ENCODE measurements at regions not wholly inside any gene's neighbourhood (a gene's known extent, or its start where the extent isn't known, plus 50 kb on each side); places are given as distances from the start of the nearest gene placed in this dataset.

DNA sequence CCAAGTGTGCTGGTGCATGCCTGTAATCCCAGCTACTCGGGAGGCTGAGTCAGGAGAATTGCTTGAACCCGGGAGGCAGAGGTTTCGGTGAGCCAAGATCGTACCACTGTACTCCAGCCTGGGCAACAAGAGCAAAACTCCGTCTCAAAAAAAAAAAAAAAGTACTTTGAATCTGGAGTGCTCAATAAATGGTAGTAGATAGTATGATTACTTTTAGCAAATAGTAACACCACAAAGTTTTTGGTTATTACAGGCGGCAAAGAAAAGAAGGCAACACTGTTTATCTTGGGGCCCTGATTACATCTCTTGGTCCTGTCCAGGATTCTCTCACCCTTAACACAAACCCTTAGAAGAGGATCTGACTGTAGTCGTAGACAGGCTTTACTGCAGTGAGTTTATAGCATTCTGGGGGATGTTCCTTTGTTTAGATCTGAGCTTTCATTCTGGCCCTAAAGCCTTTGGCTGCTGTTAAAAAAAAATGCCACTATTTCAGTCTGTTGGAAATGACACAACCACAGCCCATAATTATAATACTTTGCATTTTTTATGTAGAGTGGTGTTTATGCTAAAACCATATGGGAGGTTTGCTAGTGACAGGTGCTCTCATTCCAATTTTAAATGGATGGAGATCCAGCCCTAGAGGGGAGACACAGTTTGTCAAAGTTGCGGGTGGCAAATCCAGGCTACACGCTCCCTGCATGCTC lies 79.7 kb upstream of the SLC2A1 start:
- Histone ChIP-seq H3K27me3 (ENCODE audit: insufficient read depth, low read length) (no peaks in the 10 kb centered on the region), H3K36me3 (ENCODE audit: insufficient read depth, low read depth, low read length) (no peaks in the 10 kb centered on the region), H3K4me1 (ENCODE audit: insufficient read depth, low read length) (peaks cover 10% of the 10 kb centered on the region; the same call in 1 of the 2 replicates), H3K9me3 (ENCODE audit: insufficient read depth, low read depth, low read length) (no peaks in the 10 kb centered on the region), H3K9ac (ENCODE audit: low read depth, low read length) (no peak overlapping the region), H3K27ac (ENCODE audit: low read length) (no peak overlapping the region), H3K4me3 (ENCODE audit: low read length) (no peak overlapping the region)

DNA sequence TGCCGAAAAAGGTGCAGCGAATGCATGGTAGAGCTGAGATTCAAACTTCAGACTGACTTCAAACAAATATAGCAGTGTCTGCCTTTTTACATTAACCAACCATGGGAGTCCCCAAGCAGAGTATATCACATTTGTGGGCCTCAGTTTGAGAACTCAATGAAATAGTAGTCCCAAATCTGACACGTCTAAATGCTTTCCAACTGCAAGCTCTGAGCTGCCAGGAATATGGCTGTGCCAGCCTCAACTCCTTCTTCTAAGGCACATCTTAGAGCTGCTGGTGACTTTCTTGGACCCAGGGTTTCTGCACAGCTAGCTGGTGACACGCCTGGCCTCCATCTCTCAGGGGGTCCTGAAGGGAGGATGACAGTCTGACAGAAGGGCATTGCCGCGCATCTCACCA lies 78.8 kb upstream of the SLC2A1 start:
- H3K9ac ChIP-seq (ENCODE audit: low read depth, low read length), result no peak overlapping the region

DNA sequence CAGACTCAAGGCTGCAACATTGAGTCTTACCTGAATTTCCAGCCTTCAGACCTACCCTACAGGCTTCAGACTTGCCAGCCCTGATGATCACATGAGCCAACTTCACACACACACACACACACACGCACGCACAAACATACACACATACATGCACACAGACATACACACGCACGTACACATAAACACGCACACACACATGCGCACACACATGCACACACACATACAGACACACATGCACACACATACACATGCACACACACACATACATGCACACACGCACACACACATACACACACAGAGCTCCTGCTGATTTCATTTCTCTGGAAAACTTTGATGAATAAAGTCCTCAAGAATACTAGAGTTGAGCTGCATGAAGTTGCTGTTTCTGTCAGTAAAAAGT lies 78.3 kb upstream of the SLC2A1 start:
- H3K9me3 ChIP-seq (ENCODE audit: insufficient read depth, low read depth, low read length), result no peaks in the 10 kb centered on the region
- no peaks in the 10 kb centered on the region for H3K36me3 ChIP-seq (ENCODE audit: insufficient read depth, low read depth, low read length)
- H3K27me3 ChIP-seq (ENCODE audit: insufficient read depth, low read length), result no peaks in the 10 kb centered on the region
- no peak overlapping the region for H3K9ac ChIP-seq (ENCODE audit: low read depth, low read length)
- H3K27ac ChIP-seq (ENCODE audit: low read length), result no peak overlapping the region
- peaks cover 10% of the 10 kb centered on the region; the same call in 1 of the 2 replicates for H3K4me1 ChIP-seq (ENCODE audit: insufficient read depth, low read length)
- no peak overlapping the region for H3K4me3 ChIP-seq (ENCODE audit: low read length)

More for the DNA sequence above, 78.8 kb upstream of the SLC2A1 start:
- no peak overlapping the region for H3K27ac ChIP-seq (ENCODE audit: low read length)
- H3K4me3 ChIP-seq (ENCODE audit: low read length), result no peak overlapping the region
- H3K9me3 ChIP-seq (ENCODE audit: insufficient read depth, low read depth, low read length), result no peaks in the 10 kb centered on the region
- no peaks in the 10 kb centered on the region for H3K27me3 ChIP-seq (ENCODE audit: insufficient read depth, low read length)
- peaks cover 10% of the 10 kb centered on the region; the same call in 1 of the 2 replicates for H3K4me1 ChIP-seq (ENCODE audit: insufficient read depth, low read length)
- no peaks in the 10 kb centered on the region for H3K36me3 ChIP-seq (ENCODE audit: insufficient read depth, low read depth, low read length)

DNA sequence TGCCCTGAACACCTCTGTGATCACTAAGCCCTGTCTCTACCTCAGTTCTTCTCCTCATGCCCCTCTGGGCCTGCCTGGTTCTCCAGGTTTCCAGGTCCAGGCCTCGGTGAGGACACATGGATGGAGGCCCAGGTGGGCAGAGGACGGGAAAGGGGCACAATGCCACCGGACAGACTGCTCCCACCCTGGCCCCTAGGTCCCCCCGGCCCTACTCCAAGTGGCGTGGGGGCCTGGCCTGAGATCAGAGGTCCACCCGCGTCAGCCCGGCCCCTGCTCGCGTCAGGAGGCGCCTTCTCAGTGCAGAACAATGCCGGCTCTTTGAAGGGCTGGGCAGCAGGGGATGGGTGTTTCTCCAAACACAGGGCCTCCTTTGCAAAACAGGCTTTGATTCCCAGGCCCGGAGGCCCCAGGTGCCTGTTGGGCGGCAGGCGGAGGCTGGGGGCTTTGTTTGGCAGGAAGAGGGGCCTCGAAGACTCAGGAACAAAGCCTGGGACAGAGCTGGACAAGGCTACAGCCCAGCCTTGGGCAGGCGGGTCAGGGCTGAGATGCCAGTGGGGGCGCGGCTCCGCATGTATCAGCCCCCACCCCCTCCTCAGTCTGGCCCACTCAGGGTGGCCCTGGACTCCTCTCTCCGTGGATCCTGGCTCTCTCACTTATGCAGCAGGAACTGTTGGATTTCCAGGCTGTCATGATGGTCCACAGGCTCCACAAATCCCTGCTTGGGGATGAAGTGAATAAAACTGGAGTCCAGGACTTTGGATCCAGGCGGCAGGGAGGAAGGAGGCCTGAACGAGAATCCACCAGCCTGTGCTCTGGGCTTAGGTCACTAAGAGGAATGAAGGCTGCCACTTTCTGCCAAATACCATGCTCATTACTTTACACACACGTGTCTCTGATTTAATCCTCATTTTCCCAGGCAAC lies 77.4 kb upstream of the SLC2A1 start:
- no peak overlapping the region for H3K4me3 ChIP-seq (ENCODE audit: low read length)
- no peaks in the 10 kb centered on the region for H3K36me3 ChIP-seq (ENCODE audit: insufficient read depth, low read depth, low read length)
- no peaks in the 10 kb centered on the region for H3K27me3 ChIP-seq (ENCODE audit: insufficient read depth, low read length)
- peaks cover 10% of the 10 kb centered on the region; the same call in 1 of the 2 replicates for H3K4me1 ChIP-seq (ENCODE audit: insufficient read depth, low read length)
- peak overlapping the region; percentile 27; the same call in 1 of the 2 replicates for H3K9ac ChIP-seq (ENCODE audit: low read depth, low read length)
- no peak overlapping the region for H3K27ac ChIP-seq (ENCODE audit: low read length)
- H3K9me3 ChIP-seq (ENCODE audit: insufficient read depth, low read depth, low read length), result no peaks in the 10 kb centered on the region

DNA sequence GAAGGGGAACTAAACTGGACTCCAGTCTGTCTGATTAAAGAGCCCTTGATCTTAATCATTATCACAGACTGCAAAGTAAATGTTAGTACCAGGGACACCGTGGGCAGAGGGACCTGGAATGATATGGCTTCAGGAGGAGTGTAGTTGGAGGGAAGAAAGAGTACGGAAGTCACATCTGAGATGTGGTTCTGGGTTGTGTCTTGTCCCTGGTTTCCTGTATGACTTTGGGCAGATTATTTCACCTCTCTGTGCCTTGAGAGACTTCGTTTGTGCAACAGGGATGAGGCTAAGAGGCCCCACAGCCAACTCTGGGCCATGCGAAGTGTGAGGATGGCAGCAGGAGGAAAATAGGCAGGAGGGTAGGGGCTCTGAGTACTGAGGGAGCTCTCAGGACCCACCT lies 76.1 kb upstream of the SLC2A1 start:
- H3K27me3 ChIP-seq (ENCODE audit: insufficient read depth, low read length), result no peaks in the 10 kb centered on the region
- no peak overlapping the region for H3K4me3 ChIP-seq (ENCODE audit: low read length)
- H3K36me3 ChIP-seq (ENCODE audit: insufficient read depth, low read depth, low read length), result no peaks in the 10 kb centered on the region
- no peak overlapping the region for H3K9ac ChIP-seq (ENCODE audit: low read depth, low read length)
- H3K27ac ChIP-seq (ENCODE audit: low read length), result no peak overlapping the region
- H3K4me1 ChIP-seq (ENCODE audit: insufficient read depth, low read length), result peaks cover 10% of the 10 kb centered on the region; the same call in 1 of the 2 replicates
- no peaks in the 10 kb centered on the region for H3K9me3 ChIP-seq (ENCODE audit: insufficient read depth, low read depth, low read length)

DNA sequence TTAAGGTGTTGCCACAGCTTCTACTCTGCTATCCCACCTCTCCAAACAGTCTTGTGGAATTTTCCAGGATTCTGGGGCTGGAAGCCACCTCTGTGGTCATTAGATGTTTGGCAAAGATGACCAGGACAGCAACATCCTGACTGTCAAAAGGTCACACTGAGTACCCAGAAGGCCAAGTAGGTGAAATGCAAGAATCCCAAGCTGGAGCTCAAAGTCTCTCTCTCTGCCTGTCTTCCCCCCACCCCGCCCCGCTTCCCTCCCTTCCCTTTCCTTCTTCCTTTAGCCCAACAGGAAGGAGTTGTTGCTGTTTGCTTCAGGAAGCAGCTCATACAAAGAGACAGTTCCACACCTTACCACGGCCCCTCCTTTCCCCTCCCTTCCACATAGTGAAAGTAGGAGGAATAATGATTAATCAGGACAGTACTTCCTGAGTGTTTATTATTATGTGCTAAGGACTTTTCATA lies 75.6 kb upstream of the SLC2A1 start:
- H3K9me3 ChIP-seq (ENCODE audit: insufficient read depth, low read depth, low read length), result no peaks in the 10 kb centered on the region
- H3K4me3 ChIP-seq (ENCODE audit: low read length), result no peak overlapping the region
- H3K36me3 ChIP-seq (ENCODE audit: insufficient read depth, low read depth, low read length), result no peaks in the 10 kb centered on the region
- H3K4me1 ChIP-seq (ENCODE audit: insufficient read depth, low read length), result peaks cover 10% of the 10 kb centered on the region; the same call in 1 of the 2 replicates
- no peak overlapping the region for H3K9ac ChIP-seq (ENCODE audit: low read depth, low read length)
- H3K27me3 ChIP-seq (ENCODE audit: insufficient read depth, low read length), result no peaks in the 10 kb centered on the region
- no peak overlapping the region for H3K27ac ChIP-seq (ENCODE audit: low read length)

DNA sequence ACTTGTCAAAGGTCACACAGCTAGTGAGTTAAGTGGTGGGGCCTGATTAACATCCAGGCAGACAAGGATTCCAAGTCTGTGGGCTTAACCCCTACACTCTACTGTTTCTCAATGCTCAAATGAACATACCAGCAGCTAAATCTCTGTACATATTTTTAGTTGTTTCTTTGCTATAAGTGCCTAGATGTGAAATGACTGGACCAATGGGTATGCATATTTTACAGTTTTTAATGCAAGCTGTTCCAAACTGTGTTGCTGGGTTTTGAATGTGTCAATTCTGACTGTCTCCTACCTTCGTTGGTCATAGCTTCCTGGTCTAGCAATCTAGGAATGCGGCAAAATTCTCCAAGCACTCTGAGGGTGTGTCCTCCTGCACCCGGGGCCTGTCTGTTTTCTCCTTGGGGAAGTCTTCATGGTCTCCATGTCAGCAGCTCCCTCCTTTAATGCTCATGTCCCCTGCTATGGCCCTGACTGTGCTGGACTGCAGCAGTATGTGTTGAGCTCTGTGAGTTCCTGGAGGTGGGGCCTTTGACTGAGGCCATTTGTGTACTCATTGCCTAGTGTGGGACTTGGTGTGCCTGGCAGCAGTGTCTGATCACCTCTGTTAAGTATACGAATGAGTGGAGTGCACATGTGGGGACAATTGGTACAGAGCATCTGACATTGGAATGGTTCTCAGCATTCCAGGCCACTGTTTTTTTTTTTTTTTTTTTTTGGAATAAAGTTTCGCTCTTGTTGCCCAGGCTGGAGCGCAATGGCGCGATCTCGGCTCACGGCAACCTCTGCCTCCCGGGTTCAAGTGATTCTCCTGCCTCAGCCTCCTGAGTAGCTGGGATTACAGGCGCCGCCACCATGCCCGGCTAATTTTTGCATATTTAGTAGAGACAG lies 72.9 kb upstream of the SLC2A1 start:
- Histone ChIP-seq H3K9me3 (ENCODE audit: insufficient read depth, low read depth, low read length) (no peaks in the 10 kb centered on the region), H3K4me1 (ENCODE audit: insufficient read depth, low read length) (peaks cover 7% of the 10 kb centered on the region; the same call in 1 of the 2 replicates), H3K9ac (ENCODE audit: low read depth, low read length) (no peak overlapping the region), H3K27ac (ENCODE audit: low read length) (no peak overlapping the region), H3K36me3 (ENCODE audit: insufficient read depth, low read depth, low read length) (no peaks in the 10 kb centered on the region), H3K4me3 (ENCODE audit: low read length) (no peak overlapping the region), H3K27me3 (ENCODE audit: insufficient read depth, low read length) (no peaks in the 10 kb centered on the region)

DNA sequence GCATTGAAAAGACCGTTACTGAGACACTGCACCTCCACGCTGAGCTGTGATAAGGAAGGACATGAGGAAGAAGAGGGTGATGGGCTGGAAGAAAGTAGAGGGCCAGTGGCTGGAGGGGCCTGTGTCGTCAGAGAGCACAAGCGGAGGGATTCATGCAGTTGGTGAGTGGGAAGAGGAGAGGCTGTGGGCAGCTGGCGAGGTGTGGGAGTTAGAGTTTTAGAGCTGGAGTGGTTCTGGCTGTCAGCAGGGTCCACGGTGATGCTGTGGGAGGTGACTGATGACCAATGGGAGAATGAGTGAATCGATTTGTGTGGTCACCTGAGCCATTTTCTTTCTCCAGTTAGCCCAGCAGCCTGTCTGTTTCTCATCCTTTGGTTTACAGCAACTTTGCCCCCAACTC lies 66.2 kb upstream of the SLC2A1 start:
- H3K9me3 ChIP-seq (ENCODE audit: insufficient read depth, low read depth, low read length), result no peaks in the 10 kb centered on the region
- no peaks in the 10 kb centered on the region for H3K4me1 ChIP-seq (ENCODE audit: insufficient read depth, low read length)
- no peak overlapping the region for H3K9ac ChIP-seq (ENCODE audit: low read depth, low read length)
- no peak overlapping the region for H3K27ac ChIP-seq (ENCODE audit: low read length)
- no peaks in the 10 kb centered on the region for H3K27me3 ChIP-seq (ENCODE audit: insufficient read depth, low read length)
- no peak overlapping the region for H3K4me3 ChIP-seq (ENCODE audit: low read length)
- no peaks in the 10 kb centered on the region for H3K36me3 ChIP-seq (ENCODE audit: insufficient read depth, low read depth, low read length)

DNA sequence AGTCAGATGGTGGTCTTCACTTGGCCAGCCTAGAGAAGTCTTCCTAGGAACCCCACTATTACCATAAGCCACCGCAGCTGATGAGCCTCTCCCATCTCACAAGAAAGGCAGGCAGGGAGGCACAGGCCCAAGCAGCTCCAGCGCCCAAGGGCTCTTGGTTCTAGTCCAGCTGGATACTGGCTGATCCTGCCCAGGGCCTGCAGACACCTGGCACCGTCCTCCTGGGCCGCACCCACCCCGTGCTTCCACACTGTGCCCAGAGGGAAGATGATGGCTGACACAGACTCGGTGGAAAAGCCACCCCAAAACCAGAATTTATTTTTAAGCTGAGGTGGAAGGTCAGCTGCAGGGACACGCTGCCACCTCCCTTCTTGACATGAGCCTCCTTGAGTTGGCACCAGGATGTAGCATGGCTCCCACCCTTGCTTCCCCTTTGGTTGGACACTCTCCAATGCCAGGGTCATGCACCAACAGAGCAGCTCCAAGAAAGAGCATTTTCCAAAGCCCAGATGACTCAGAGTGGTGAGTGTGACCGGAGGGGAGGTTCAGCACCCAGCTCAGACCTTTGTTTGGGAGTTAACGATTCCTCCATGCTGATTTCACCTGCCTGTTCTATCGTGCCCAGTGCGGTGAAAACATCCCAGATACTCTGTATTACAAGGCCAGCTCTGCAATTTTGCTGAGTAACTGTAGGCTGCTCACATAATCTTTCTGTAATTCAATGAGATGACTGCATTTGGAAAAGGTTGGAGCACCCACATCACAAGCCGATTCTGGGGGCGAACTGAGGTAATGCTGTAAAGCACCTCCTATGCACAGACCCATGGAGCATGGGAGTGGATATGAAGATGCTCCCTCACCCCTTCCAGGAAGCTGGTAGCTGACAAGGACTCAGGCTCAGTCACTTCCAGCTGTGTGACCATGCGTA lies 63.1 kb upstream of the SLC2A1 start:
- no peak overlapping the region for H3K27ac ChIP-seq (ENCODE audit: low read length)
- no peaks in the 10 kb centered on the region for H3K27me3 ChIP-seq (ENCODE audit: insufficient read depth, low read length)
- H3K9ac ChIP-seq (ENCODE audit: low read depth, low read length), result no peak overlapping the region
- H3K9me3 ChIP-seq (ENCODE audit: insufficient read depth, low read depth, low read length), result no peaks in the 10 kb centered on the region
- H3K4me1 ChIP-seq (ENCODE audit: insufficient read depth, low read length), result no peaks in the 10 kb centered on the region
- no peak overlapping the region for H3K4me3 ChIP-seq (ENCODE audit: low read length)
- no peaks in the 10 kb centered on the region for H3K36me3 ChIP-seq (ENCODE audit: insufficient read depth, low read depth, low read length)

DNA sequence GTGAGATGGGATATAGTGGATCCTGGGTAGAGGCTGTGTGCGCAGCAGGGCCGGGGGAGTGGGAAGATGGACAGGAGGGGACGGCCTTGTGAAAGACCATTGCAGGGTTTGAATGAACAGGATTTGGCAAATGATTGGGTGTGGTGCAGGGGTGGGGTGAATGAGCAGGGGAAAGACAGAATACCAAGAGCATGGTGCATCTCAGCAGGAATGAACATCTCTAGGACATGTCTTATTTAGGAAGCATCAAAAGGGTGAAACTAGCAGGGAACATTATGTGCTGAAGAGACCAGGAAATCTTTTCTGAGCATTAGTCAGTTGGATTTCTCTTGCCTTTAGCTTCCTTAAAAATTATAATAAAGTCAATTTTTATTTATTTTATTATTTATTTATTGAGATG lies 60.6 kb upstream of the SLC2A1 start:
- Histone ChIP-seq H3K27me3 (ENCODE audit: insufficient read depth, low read length) (no peaks in the 10 kb centered on the region), H3K36me3 (ENCODE audit: insufficient read depth, low read depth, low read length) (no peaks in the 10 kb centered on the region), H3K9ac (ENCODE audit: low read depth, low read length) (no peak overlapping the region), H3K27ac (ENCODE audit: low read length) (no peak overlapping the region), H3K4me3 (ENCODE audit: low read length) (no peak overlapping the region), H3K4me1 (ENCODE audit: insufficient read depth, low read length) (no peaks in the 10 kb centered on the region), H3K9me3 (ENCODE audit: insufficient read depth, low read depth, low read length) (no peaks in the 10 kb centered on the region)

Data from iPS-20b (cell line).